ENCODE measurements at regions not wholly inside any gene's neighbourhood (a gene's known extent, or its start where the extent isn't known, plus 50 kb on each side); places are given as distances from the start of the nearest gene placed in this dataset.

DNA sequence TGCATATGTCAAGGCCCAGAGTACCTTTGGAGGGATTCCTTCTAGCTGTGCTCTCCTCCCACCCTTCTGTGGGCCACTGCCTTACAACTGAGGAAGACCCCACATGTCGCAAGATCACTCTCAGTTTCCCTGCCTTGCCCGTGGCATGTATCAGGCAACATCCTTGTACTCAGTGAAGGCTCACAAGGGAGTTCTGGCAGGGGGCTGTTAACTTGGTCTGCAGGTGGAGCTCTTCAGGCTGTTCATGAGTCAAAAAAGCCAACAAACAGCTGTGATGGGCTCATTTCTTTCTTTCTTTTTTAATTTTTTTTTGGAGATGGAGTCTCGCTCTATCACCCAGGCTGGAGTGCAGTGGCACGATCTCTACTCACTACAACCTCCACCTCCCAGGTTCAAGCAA is 513.0 kb upstream of the ANKRD30A start:
- Mint-ChIP-seq H3K27me3 (ENCODE audit: low read depth, unreplicated experiment) (no peaks in the 10 kb centered on the region), H3K4me3 (ENCODE audit: unreplicated experiment) (no peak overlapping the region), H3K27ac (ENCODE audit: unreplicated experiment) (no peak overlapping the region), H3K4me1 (ENCODE audit: low read depth, unreplicated experiment) (peaks cover 13% of the 10 kb centered on the region), H3K36me3 (ENCODE audit: low read depth, unreplicated experiment) (no peaks in the 10 kb centered on the region), H3K9me3 (ENCODE audit: unreplicated experiment) (no peaks in the 10 kb centered on the region)
- Histone ChIP-seq H3K27me3 (ENCODE audit: insufficient read depth, low read length) (no peaks in the 10 kb centered on the region), H3K9me3 (ENCODE audit: insufficient read depth, low read depth, low read length) (no peaks in the 10 kb centered on the region), H2AFZ (ENCODE audit: low read depth, low read length) (no peak overlapping the region), H4K20me1 (ENCODE audit: insufficient read depth, low read length) (no peaks in the 10 kb centered on the region), H3K4me1 (ENCODE audit: insufficient read depth, low read length) (peaks cover 10% of the 10 kb centered on the region), H3K36me3 (ENCODE audit: insufficient read depth, low read length) (no peaks in the 10 kb centered on the region), H3K79me2 (ENCODE audit: insufficient read depth, low read length) (no peaks in the 10 kb centered on the region), H3K9ac (ENCODE audit: low read length) (no peak overlapping the region), H3K27ac (ENCODE audit: low read depth, low read length) (no peak overlapping the region), H3K4me2 (ENCODE audit: low read length) (no peak overlapping the region), H3K4me3 (ENCODE audit: insufficient read depth, low read depth, low read length) (no peak overlapping the region)
- FAIRE-seq, result no peak
- TF ChIP-seq, protein P1, sequence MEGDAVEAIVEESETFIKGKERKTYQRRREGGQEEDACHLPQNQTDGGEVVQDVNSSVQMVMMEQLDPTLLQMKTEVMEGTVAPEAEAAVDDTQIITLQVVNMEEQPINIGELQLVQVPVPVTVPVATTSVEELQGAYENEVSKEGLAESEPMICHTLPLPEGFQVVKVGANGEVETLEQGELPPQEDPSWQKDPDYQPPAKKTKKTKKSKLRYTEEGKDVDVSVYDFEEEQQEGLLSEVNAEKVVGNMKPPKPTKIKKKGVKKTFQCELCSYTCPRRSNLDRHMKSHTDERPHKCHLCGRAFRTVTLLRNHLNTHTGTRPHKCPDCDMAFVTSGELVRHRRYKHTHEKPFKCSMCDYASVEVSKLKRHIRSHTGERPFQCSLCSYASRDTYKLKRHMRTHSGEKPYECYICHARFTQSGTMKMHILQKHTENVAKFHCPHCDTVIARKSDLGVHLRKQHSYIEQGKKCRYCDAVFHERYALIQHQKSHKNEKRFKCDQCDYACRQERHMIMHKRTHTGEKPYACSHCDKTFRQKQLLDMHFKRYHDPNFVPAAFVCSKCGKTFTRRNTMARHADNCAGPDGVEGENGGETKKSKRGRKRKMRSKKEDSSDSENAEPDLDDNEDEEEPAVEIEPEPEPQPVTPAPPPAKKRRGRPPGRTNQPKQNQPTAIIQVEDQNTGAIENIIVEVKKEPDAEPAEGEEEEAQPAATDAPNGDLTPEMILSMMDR (IDR thresholded peaks at IDR 0.05; ENCODE audit: insufficient read depth, low read depth, low read length), result no peak
- TF ChIP-seq EZH2 (IDR thresholded peaks at IDR 0.05; ENCODE audit: insufficient read depth, low read length), result no peak
- DNase-seq (ENCODE audit: low read depth), result no peak

DNA sequence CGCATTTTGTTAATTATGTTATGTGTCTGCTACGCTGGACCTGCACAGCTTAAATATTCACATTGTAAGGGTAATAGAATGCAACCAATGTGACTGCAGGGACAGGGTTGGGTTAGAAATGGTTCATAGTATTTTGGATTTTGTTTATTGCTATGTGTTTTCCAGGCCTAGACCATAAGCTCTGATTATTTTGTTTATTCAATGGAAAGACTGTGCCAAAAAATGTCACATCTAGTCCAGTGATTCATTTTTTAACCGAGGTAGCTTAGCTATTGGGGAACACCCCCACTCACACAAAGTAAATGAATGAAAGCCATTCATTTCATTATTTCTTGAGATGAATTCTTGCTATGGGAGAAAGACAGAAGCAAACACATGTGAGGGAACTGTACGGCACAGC is 516.5 kb upstream of the ANKRD30A start:
- Histone ChIP-seq H3K9me3 (ENCODE audit: insufficient read depth, low read depth, low read length) (no peaks in the 10 kb centered on the region), H3K4me3 (ENCODE audit: insufficient read depth, low read depth, low read length) (no peak overlapping the region), H3K4me2 (ENCODE audit: low read length) (peak overlapping the region; percentile 47), H3K36me3 (ENCODE audit: insufficient read depth, low read length) (no peaks in the 10 kb centered on the region), H3K4me1 (ENCODE audit: insufficient read depth, low read length) (peaks cover 15% of the 10 kb centered on the region), H2AFZ (ENCODE audit: low read depth, low read length) (no peak overlapping the region), H3K27ac (ENCODE audit: low read depth, low read length) (no peak overlapping the region), H3K9ac (ENCODE audit: low read length) (no peak overlapping the region), H3K79me2 (ENCODE audit: insufficient read depth, low read length) (no peaks in the 10 kb centered on the region), H4K20me1 (ENCODE audit: insufficient read depth, low read length) (no peaks in the 10 kb centered on the region), H3K27me3 (ENCODE audit: insufficient read depth, low read length) (no peaks in the 10 kb centered on the region)
- H3K27ac Mint-ChIP-seq (ENCODE audit: unreplicated experiment), result no peak overlapping the region
- H3K4me1 Mint-ChIP-seq (ENCODE audit: low read depth, unreplicated experiment), result peaks cover 13% of the 10 kb centered on the region
- TF ChIP-seq, protein P1 (IDR thresholded peaks at IDR 0.05; ENCODE audit: insufficient read depth, low read depth, low read length), result no peak
- no peak for TF ChIP-seq EZH2 (IDR thresholded peaks at IDR 0.05; ENCODE audit: insufficient read depth, low read length)
- H3K36me3 Mint-ChIP-seq (ENCODE audit: low read depth, unreplicated experiment), result no peaks in the 10 kb centered on the region
- no peaks in the 10 kb centered on the region for H3K9me3 Mint-ChIP-seq (ENCODE audit: unreplicated experiment)
- no peaks in the 10 kb centered on the region for H3K27me3 Mint-ChIP-seq (ENCODE audit: low read depth, unreplicated experiment)
- FAIRE-seq (no peak), DNase-seq (ENCODE audit: low read depth) (peak; percentile 26)
- H3K4me3 Mint-ChIP-seq (ENCODE audit: unreplicated experiment), result no peak overlapping the region

DNA sequence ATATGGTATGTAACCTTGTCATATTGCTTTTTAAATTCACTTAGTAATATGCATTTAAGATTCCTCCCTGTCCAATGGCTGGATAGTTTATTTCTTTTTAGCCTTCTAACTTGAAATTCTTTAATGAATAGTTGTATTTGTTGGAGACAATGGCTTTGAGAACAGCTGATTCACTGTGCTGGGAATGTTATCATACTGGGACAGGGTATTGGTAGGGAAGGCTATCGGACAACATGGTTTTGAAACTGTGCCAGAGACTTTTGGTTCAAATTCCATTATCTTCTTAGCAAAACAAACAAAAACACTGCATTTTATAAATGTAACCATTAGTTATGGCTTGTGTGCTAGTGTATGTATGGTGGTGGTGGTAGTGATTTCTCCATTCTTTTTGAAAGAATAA is 517.1 kb upstream of the ANKRD30A start:
- H3K4me1 ChIP-seq (ENCODE audit: insufficient read depth, low read length), result peaks cover 15% of the 10 kb centered on the region
- no peak overlapping the region for H3K9ac ChIP-seq (ENCODE audit: low read length)
- no peak overlapping the region for H3K4me3 Mint-ChIP-seq (ENCODE audit: unreplicated experiment)
- H4K20me1 ChIP-seq (ENCODE audit: insufficient read depth, low read length), result no peaks in the 10 kb centered on the region
- H3K4me2 ChIP-seq (ENCODE audit: low read length), result peak overlapping the region; percentile 47
- no peaks in the 10 kb centered on the region for H3K79me2 ChIP-seq (ENCODE audit: insufficient read depth, low read length)
- no peak overlapping the region for H3K4me3 ChIP-seq (ENCODE audit: insufficient read depth, low read depth, low read length)
- no peaks in the 10 kb centered on the region for H3K9me3 Mint-ChIP-seq (ENCODE audit: unreplicated experiment)
- H3K27ac ChIP-seq (ENCODE audit: low read depth, low read length), result no peak overlapping the region
- peaks cover 13% of the 10 kb centered on the region for H3K4me1 Mint-ChIP-seq (ENCODE audit: low read depth, unreplicated experiment)
- H3K27me3 ChIP-seq (ENCODE audit: insufficient read depth, low read length), result no peaks in the 10 kb centered on the region
- no peaks in the 10 kb centered on the region for H3K36me3 ChIP-seq (ENCODE audit: insufficient read depth, low read length)
- H3K9me3 ChIP-seq (ENCODE audit: insufficient read depth, low read depth, low read length), result no peaks in the 10 kb centered on the region
- H3K27ac Mint-ChIP-seq (ENCODE audit: unreplicated experiment), result peak overlapping the region; percentile 27
- no peak for TF ChIP-seq EZH2 (IDR thresholded peaks at IDR 0.05; ENCODE audit: insufficient read depth, low read length)
- TF ChIP-seq, protein P1 (IDR thresholded peaks at IDR 0.05; ENCODE audit: insufficient read depth, low read depth, low read length), result no peak
- H2AFZ ChIP-seq (ENCODE audit: low read depth, low read length), result no peak overlapping the region
- peak; percentile 91 for FAIRE-seq
- H3K27me3 Mint-ChIP-seq (ENCODE audit: low read depth, unreplicated experiment), result no peaks in the 10 kb centered on the region
- H3K36me3 Mint-ChIP-seq (ENCODE audit: low read depth, unreplicated experiment), result no peaks in the 10 kb centered on the region
- DNase-seq (ENCODE audit: low read depth), result peak; percentile 68

Data from astrocyte (in vitro differentiated cells and primary cell).